HTR-8/SVneo (cell line): ENCODE measurements at regions not wholly inside any gene's neighbourhood (a gene's known extent, or its start where the extent isn't known, plus 50 kb on each side); places are given as distances from the start of the nearest gene placed in this dataset.

ENCODE experiments used
- DNase-seq: peaks from one replicate; pipeline ENCODE4 v3.0.0; 2011; ENCODE audit warnings: low spot score, mixed read lengths; ENCODE audit not compliant: insufficient read length
- FAIRE-seq: peaks from 2 replicates; lab custom pipeline; 2011; peaks lifted over from hg19 to GRCh38; lab: Jason Lieb, UNC

DNA sequence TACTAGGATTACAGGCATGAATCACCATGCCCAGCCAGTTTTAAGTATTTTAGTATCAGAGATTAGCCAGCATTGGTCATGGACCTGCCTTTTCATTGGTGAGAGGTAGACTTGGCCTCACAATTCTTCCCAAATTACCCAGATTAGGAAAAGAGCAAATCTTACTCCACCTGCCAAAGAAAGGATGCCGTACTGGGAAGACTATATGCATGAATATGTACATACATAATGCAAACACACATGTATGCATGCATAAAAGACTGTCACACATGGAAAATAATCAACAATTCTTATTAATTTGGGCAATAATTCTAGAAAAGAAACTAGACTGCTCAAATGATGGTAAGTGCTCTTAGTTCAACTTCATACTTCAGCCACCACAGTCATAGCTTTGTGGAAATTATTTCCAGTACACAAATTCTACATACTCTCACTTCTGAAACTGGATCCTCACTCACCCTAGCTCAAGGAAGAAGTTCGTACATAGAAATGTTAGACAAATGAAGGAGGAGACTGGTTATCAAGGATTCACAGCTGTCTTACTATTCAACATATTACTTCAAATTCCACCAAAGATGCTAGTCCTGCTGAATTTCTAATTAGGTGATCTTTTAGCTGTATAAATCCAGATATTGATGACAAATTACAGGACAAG lies 73.7 kb downstream of the MINAR2 start:
- no peak for FAIRE-seq
- DNase-seq: no peak

DNA sequence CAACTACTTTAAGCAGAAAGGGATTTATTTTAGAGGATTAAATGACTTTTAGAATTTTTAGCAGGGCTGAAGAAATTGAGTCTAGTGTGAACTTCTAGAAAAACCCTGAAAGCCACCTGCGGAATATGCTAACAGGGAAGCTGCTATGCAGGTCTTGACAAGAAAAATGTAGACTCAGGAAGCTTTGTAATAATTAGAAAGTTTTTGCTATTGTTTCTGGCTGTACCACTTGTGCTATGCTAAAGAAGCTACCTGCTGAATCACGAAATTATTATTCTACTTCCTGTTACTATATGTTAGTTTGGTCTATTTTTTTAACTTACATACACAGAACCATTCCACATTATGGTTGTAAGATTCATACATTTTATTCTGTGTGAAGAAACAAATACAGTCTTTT lies 74.0 kb upstream of the CHSY3 start:
- FAIRE-seq (no peak), DNase-seq (no peak)

DNA sequence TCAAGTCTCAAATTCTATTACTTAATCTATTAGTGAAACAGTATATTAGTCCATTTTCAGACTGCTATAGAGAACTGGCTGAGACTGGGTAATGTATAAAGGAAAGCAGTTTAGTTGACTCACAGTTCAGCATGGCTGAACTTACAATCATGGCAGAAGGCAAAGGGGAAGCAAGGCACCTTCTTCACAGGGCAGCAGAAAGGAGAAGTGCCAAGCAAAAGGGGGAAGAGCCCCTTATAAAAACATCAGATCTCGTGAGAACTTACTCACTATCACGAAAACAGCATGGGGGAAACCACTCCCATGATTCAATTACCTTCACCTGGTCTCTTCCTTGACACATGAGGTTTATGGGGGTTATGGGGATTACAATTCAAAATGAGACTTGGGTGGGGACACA lies 67.9 kb upstream of the CHSY3 start:
- DNase-seq: no peak
- FAIRE-seq: no peak

DNA sequence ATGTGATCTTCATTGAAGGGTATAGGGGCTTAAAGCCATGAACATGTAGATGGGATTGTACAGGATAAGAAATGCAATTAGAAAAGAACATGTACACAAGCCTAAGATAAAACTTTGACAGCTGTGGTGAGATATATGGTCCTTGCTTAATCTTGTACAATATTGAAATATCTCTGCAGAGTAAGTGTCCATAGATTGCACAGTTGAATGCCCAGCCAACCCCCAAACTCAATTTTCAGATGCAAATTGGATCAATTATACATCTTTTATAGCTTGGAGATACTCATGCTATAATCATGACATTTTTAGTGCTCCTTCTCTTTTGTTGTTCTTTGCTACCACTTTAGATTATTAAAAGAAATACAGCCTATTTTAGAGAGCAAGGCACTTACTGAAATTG lies 59.5 kb upstream of the CHSY3 start:
- DNase-seq (no peak), FAIRE-seq (no peak)

DNA sequence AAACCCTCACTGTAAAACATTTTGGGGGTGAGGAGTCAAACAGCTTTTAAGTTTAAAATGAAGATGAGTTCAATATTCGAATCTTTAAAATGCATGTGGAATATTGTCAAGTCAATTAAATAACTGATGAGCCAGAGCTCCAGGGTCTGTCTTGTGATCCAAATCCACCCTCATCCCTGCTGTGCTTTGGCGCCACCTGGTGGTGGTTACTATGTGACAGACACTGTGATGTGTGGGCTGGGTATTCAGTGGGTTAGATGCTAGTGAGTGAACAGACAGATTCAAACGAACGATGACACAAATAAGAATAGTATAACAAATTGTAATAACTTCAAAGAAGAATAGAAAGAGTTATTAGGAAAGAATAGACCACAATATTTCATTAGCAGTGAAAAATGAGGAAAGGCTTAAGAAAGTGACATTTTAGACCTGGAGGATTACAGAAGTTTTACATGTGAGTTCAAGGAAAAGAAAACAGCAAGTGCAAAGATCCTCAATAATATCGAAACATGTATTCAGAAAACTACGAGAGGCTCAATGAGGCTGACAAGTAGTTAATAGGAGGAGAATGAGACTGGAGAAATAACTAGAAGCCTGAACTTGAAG lies 51.4 kb upstream of the CHSY3 start:
- FAIRE-seq (peak; percentile 20), DNase-seq (peak; percentile 22)

DNA sequence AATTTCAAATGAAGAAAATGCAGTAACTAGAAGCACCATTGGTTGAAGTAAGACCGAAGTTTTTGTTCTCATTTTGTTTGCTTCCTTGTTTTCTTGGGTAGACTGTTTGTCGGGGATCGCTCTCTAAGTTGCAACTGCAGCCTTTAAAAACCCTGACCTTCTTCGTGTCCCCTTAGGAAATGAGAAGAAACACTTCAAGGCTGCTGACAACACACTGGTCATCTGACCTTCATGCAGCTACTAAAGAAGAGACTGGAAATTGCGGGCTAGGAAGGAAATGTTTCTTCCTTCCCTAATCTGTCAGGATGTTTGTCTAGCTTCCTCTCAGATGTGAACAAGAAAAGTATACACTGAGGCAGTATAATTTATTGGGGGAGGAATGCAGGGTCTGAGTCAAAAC lies 50.7 kb upstream of the CHSY3 start:
- no peak for FAIRE-seq
- no peak for DNase-seq
